Esophagus muscularis mucosa (tissue), 2 donors: ENCODE measurements at regions not wholly inside any gene's neighbourhood (a gene's known extent, or its start where the extent isn't known, plus 50 kb on each side); places are given as distances from the start of the nearest gene placed in this dataset.

Experiments used
- POLR2A ChIP-seq: fragments of 450-650 bp; IDR thresholded peaks from one replicate; pipeline ENCODE4 v1.6.1; 2017; ENCODE audit warnings: antibody characterized with exemption, moderate library complexity, mild to moderate bottlenecking, low read depth
- POLR2AphosphoS5 ChIP-seq, 2 donors: sonication (generic); formaldehyde crosslinking; IDR thresholded peaks; one replicate each; pipeline ENCODE4 v1.6.1; 2017; ENCODE audit warnings: antibody characterized with exemption in 2 of 2

DNA sequence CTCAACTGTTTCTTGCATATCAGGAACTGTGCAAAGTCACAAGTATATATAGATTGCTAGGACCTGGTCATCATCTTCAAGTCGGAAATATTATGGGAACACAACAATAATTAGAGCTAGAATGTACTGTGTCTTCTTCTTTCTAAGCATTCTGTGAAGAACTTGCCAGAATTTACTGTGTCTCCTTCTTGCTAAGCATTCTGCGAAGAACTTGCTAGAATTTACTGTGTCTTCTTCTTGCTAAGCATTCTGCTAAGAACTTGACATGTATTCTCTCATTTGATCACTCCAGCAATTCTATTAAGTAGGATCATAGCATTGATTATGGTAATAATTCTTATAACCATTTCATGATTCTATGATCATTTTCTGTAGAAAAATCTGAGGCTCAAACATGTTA is 231.7 kb downstream of the FOXL1 start:
- TF ChIP-seq POLR2A (no peak), POLR2AphosphoS5 (IDR thresholded peaks at IDR 0.05) (no peak)
